K562 (cell line): ENCODE measurements at regions not wholly inside any gene's neighbourhood (a gene's known extent, or its start where the extent isn't known, plus 50 kb on each side); places are given as distances from the start of the nearest gene placed in this dataset.

ENCODE experiments used
- ARID2 ChIP-seq: fragments of 450-650 bp; IDR thresholded peaks from 2 replicates; pipeline ENCODE4 v1.6.1; 2017; ENCODE audit warnings: antibody characterized with exemption, mild to moderate bottlenecking
- ZFP30 ChIP-seq: fragments of 250-450 bp; sonication (Bioruptor Pico); IDR thresholded peaks from 2 replicates; pipeline ENCODE4 v1.8.0; 2022; ENCODE audit warnings: moderate library complexity, mild to moderate bottlenecking, inconsistent platforms, borderline replicate concordance
- TF ChIP-seq, protein P1 (sequence below), 3 experiments: IDR thresholded peaks in 2 of 3; conservative IDR thresholded peaks in 1 of 3; 2 replicates each; pipeline ENCODE4 v1.5.1; 2011 to 2012; ENCODE audit warnings: low read length in 3 of 3, mild to moderate bottlenecking in 3 of 3, control low read depth in 2 of 3, improper control_type of control experiment in 1 of 3, inconsistent platforms in 1 of 3, low read depth in 1 of 3, mixed read lengths in 1 of 3, moderate library complexity in 1 of 3; ENCODE audit not compliant: insufficient read depth in 2 of 3

DNA sequence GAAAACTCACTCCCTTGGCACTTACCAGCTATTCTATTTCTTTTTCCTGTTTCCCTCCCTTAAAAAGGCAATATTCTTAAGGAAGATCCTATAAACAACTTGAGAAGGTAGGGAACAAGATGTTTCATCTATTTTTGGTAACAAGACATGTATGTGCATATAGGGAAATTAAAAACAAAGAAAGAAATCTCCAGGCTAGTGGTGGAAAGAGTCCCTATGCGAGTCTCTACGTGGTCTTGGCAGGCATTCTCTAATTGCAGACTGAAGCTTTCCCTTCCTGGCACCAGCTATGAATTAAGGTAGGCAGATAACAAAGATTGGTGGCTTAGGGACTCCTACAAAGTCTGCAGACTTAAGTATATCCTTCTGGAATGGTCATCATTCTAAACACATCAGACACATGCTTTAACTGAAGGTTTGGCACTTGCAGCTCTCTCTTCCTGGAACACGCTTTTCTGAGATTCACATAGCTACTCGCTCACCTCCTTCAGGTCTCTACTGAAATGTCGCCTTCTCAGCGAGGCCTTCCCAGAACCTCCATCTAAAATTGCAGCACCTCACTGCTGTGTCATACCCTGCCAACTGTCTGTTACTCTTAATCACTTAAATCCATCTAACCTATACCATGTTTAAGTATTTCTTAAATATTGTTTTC, 336.0 kb downstream of the VGLL3 start:
- no peak for TF ChIP-seq ZFP30
- TF ChIP-seq, protein P1, sequence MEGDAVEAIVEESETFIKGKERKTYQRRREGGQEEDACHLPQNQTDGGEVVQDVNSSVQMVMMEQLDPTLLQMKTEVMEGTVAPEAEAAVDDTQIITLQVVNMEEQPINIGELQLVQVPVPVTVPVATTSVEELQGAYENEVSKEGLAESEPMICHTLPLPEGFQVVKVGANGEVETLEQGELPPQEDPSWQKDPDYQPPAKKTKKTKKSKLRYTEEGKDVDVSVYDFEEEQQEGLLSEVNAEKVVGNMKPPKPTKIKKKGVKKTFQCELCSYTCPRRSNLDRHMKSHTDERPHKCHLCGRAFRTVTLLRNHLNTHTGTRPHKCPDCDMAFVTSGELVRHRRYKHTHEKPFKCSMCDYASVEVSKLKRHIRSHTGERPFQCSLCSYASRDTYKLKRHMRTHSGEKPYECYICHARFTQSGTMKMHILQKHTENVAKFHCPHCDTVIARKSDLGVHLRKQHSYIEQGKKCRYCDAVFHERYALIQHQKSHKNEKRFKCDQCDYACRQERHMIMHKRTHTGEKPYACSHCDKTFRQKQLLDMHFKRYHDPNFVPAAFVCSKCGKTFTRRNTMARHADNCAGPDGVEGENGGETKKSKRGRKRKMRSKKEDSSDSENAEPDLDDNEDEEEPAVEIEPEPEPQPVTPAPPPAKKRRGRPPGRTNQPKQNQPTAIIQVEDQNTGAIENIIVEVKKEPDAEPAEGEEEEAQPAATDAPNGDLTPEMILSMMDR (IDR thresholded peaks at IDR 0.05 in 2 of 3, conservative IDR thresholded peaks at IDR 0.05 in 1 of 3; ENCODE audit: insufficient read depth in 2 of 3, low read depth in 1 of 3, low read length in 3 of 3), result no peak
- TF ChIP-seq ARID2, result no peak
